GM12865 (cell line): ENCODE measurements at regions not wholly inside any gene's neighbourhood (a gene's known extent, or its start where the extent isn't known, plus 50 kb on each side); places are given as distances from the start of the nearest gene placed in this dataset.

Experiments used
- DNase-seq: peaks from one replicate; pipeline ENCODE4 v3.0.0; 2010; ENCODE audit warnings: low read depth
- H3K4me3 ChIP-seq: 2 replicates; pipeline ENCODE4 v1.5.1; 2011; ENCODE audit warnings: mild to moderate bottlenecking, low read depth, low read length, control low read depth
- CTCF ChIP-seq: IDR thresholded peaks from 2 replicates; pipeline ENCODE4 v1.5.1; 2011; ENCODE audit warnings: low read length, control low read depth, low read depth, inconsistent platforms; ENCODE audit not compliant: insufficient read depth; ENCODE audit errors: missing control alignments

DNA sequence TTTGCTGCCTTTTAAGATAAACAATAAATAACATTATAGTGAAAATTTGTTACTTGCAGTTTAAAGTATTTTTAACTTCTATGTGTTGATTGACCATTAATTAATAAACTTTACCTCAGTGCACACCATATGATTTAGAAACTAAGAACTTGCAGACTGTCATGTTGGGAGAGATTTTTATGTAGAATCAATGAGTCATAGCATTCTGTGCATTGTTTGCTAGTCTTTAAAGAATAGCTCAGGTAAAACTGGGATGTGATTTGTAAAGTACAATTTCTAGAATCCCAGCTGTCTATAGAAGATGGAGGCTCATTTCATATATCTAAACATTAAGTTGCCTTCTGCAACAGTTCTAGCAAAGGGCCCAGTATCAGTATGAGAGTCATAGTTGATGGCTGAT is 199.6 kb upstream of the SEMA3A start:
- DNase-seq = no peak
- H3K4me3 ChIP-seq = no peak overlapping the region
- TF ChIP-seq CTCF = no peak

DNA sequence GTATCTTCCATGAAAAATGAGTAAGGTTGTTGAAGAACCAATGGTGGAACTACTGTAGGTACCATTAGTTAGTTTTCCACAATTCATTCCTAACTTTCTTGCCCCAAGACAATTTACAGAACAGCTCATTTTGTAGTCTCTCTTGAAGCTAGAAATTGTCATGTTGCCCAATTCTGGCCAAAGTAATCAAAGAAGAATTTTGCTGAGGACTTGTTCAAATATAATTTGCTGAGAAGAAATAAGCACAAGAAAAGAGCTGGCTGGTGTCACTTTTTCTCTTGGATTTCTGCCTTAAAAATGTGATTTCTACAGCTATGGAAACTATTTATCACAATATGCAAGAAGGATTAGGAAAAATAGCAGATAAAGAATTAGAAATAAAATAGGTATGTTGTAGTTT is 199.2 kb upstream of the SEMA3A start:
- no peak for TF ChIP-seq CTCF
- H3K4me3 ChIP-seq = no peak overlapping the region
- no peak for DNase-seq

DNA sequence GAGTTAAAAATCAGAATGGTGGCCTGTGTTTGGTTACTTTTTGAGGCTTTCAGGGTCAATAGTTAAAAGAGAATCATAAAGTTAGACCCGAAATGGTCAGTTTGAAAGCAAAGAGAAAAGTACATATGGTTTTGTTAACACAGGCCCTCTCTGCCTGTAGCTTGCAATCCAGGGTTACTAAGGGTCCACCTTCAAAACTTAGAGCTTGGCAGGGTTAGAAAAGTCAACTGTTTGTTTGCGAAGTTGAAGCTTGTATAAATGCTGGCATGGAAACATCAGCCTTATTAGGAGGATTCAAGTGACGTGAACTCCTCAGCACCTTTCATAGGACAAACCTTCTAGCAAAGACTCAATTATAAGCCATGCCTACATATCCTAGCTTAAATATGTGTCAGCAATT is 196.3 kb upstream of the SEMA3A start:
- TF ChIP-seq CTCF = no peak
- DNase-seq = no peak
- no peak overlapping the region for H3K4me3 ChIP-seq

- no peak for TF ChIP-seq CTCF
- peak; percentile 67 for DNase-seq
- H3K4me3 ChIP-seq = no peak overlapping the region
Measured at GRCh38 chr7:84389242-84389641, 194.7 kb upstream of the SEMA3A start.

DNA sequence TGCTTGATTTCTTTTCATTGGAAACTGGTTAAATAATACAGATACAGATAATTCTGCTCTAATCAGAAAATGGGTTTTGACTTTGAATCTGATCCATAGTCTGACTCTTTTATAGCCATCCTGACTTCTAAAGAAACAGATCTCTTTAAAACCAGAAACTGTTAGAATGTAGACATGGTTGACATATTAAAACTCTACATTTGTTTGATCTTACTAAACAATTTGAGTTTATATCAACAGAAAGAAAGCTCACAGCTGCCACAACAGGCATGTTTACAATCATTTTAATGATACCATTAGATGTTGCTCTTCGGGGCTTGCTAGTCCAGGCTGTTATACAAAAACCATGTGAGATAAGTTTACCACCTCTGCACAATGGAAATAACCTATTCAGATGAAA is 193.0 kb upstream of the SEMA3A start:
- TF ChIP-seq CTCF = no peak
- H3K4me3 ChIP-seq = no peak overlapping the region
- DNase-seq = no peak

DNA sequence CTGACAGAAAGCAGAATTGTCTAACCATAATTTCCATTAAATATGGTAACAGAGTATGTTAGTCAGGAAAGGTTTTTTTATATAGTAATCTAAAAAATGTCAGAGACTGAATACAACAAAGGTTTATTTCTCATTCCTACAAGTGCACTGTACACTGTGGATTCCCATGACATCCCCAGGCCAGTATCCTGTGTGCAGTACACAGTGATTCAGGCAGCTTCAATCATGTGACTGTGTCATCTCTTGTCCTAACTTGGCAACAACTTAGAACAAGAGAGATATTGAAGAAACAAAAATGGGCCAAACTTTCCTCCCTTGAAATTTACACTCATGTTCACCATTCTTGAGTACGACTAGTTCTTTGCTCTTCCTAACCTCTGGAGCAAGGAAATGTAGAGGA is 189.8 kb upstream of the SEMA3A start:
- H3K4me3 ChIP-seq = no peak overlapping the region
- DNase-seq = no peak
- no peak for TF ChIP-seq CTCF

DNA sequence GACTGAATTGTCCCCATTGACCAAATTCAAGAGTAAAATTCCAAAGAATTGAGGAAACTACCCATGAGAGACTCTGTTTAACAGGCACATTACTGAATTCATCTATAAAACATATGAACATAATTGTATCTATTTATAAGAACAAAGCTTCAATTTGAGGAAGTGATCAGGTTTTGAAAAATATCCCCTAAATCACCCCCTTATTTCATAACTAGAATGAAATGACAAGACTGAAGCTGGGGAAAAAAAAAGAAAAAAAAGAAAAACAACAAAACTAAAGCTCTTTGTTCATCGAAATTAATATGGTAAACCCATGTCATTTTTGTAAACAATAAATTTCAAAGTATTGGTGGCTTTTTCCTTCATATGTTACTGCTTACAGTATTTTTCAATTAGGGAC is 184.9 kb upstream of the SEMA3A start:
- DNase-seq = no peak
- no peak for TF ChIP-seq CTCF

More for the DNA sequence above, 184.9 kb upstream of the SEMA3A start:
- no peak overlapping the region for H3K4me3 ChIP-seq
